EL (cell line): ENCODE measurements at regions not wholly inside any gene's neighbourhood (a gene's known extent, or its start where the extent isn't known, plus 50 kb on each side); places are given as distances from the start of the nearest gene placed in this dataset.
"Not testable (repeated sequence)": the region's sequence is repeated elsewhere in the genome, so short reads cannot be mapped to it uniquely, and the experiment has no call there.

ENCODE experiments used
- DNase-seq: peaks from one replicate; pipeline ENCODE4 v3.0.0-alpha.2; 2016

- DNase-seq = no peak
Observed at GRCh38 chr4:1522606-1523005, 116.4 kb upstream of the NKX1-1 start.

GRCh38 chr4:1521821-1522361, 115.6 kb upstream of the NKX1-1 start:
- DNase-seq = no peak

GRCh38 chr4:1520795-1521576, 114.7 kb upstream of the NKX1-1 start:
- not testable (repeated sequence) for DNase-seq

- no peak for DNase-seq
Observed at GRCh38 chr4:1519787-1520661, 113.8 kb upstream of the NKX1-1 start.

- DNase-seq = no peak
Observed at GRCh38 chr4:1518997-1519700, 112.9 kb upstream of the NKX1-1 start.

GRCh38 chr4:1517592-1518411, 111.6 kb upstream of the NKX1-1 start:
- DNase-seq = no peak

GRCh38 chr4:1516881-1517480, 110.7 kb upstream of the NKX1-1 start:
- no peak for DNase-seq

GRCh38 chr4:1516261-1516660, 110.0 kb upstream of the NKX1-1 start:
- no peak for DNase-seq

GRCh38 chr4:1515763-1516162, 109.5 kb upstream of the NKX1-1 start:
- DNase-seq = no peak

- DNase-seq = no peak
Observed at GRCh38 chr4:1515156-1515555, 108.9 kb upstream of the NKX1-1 start.

- DNase-seq = no peak
Observed at GRCh38 chr4:1514612-1515011, 108.4 kb upstream of the NKX1-1 start.

- no peak for DNase-seq
Observed at GRCh38 chr4:1513936-1514483, 107.8 kb upstream of the NKX1-1 start.

GRCh38 chr4:1512738-1513660, 106.8 kb upstream of the NKX1-1 start:
- peak; percentile 33 for DNase-seq

- no peak for DNase-seq
Observed at GRCh38 chr4:1512051-1512737, 106.0 kb upstream of the NKX1-1 start.

- DNase-seq = peak; percentile 28
Observed at GRCh38 chr4:1511441-1512041, 105.3 kb upstream of the NKX1-1 start.

GRCh38 chr4:1510931-1511330, 104.7 kb upstream of the NKX1-1 start:
- no peak for DNase-seq

GRCh38 chr4:1509366-1509765, 103.1 kb upstream of the NKX1-1 start:
- DNase-seq = no peak

- no peak for DNase-seq
Observed at GRCh38 chr4:1508161-1509160, 102.2 kb upstream of the NKX1-1 start.
